GM12878 (cell line): ENCODE measurements at regions not wholly inside any gene's neighbourhood (a gene's known extent, or its start where the extent isn't known, plus 50 kb on each side); places are given as distances from the start of the nearest gene placed in this dataset.

Experiments used
- ATAC-seq: fragments of 200-7000 bp; cut with Tn5 transposase; 3 replicates; pipeline ENCODE4 v1.9.1; 2020; ENCODE audit warnings: mild to moderate bottlenecking, moderate library complexity
- BruUV-seq: library from RNA; stranded (reverse); fragments of 400-500 nt; replicated peaks from 2 replicates; lab custom pipeline; 2021; lab: Mats Ljungman, UMichigan
- CTCF ChIA-PET: fragments of 300-600 bp; sonication (Branson Sonifier 250); formaldehyde crosslinking; extraction: SDS; loops from one replicate; lab custom pipeline; 2021; ENCODE audit warnings: inconsistent platforms; lab: Yijun Ruan, JAX
- POLR2A ChIA-PET: fragments of 350-600 bp; formaldehyde crosslinking; extraction: SDS; loops from one replicate; lab custom pipeline; 2021; ENCODE audit warnings: inconsistent platforms; lab: Charles Lee
- RAD21 ChIA-PET: fragments of 300-600 bp; sonication (Branson Sonifier 250); formaldehyde crosslinking; loops from one replicate; lab custom pipeline; 2023; ENCODE audit warnings: antibody characterized with exemption; ENCODE audit not compliant: unreplicated experiment; lab: Charles Lee
- SMC1A ChIA-PET: fragments of 300-600 bp; sonication (Branson Sonifier 250); formaldehyde crosslinking; loops from one replicate; lab custom pipeline; 2023; ENCODE audit not compliant: unreplicated experiment, uncharacterized antibody; lab: Charles Lee
- DNase-seq: peaks from one replicate; pipeline ENCODE4 v3.0.0-alpha.2; 2011; ENCODE audit warnings: low read depth, low spot score
- FAIRE-seq: peaks from 3 replicates; lab custom pipeline; 2011; peaks lifted over from hg19 to GRCh38; lab: Jason Lieb, UNC
- H2AFZ ChIP-seq: 2 replicates; pipeline ENCODE4 v1.6.0; 2011; ENCODE audit warnings: low read depth, low read length, control low read depth; ENCODE audit not compliant: control insufficient read depth
- H3K27ac ChIP-seq: 2 replicates; pipeline ENCODE4 v1.5.1; 2011; ENCODE audit warnings: control low read depth; ENCODE audit not compliant: control insufficient read depth, insufficient read depth
- H3K27me3 ChIP-seq, 2 experiments: replicated peaks in 1 of 2; 2 replicates each; pipeline versions ENCODE4 v1.6.0 to v1.6.1; 2011; ENCODE audit warnings: low read length in 1 of 2; ENCODE audit not compliant: control insufficient read depth in 2 of 2, insufficient read depth in 2 of 2
- H3K36me3 ChIP-seq, 2 experiments: 2 replicates each; pipeline ENCODE4 v1.5.1; 2011; ENCODE audit warnings: low read length in 1 of 2; ENCODE audit not compliant: control insufficient read depth in 2 of 2, insufficient read depth in 2 of 2
- H3K4me1 ChIP-seq: 2 replicates; pipeline ENCODE4 v1.6.1; 2011; ENCODE audit warnings: mild to moderate bottlenecking, low read length, moderate library complexity, mixed read lengths; ENCODE audit not compliant: control insufficient read depth, insufficient read depth
- H3K4me2 ChIP-seq: 2 replicates; pipeline ENCODE4 v1.6.0; 2011; ENCODE audit warnings: control low read depth; ENCODE audit not compliant: control insufficient read depth, insufficient read depth
- H3K4me3 ChIP-seq: fragments of 200-600 bp; sonication (generic); 2 replicates; pipeline ENCODE4 v1.5.1; 2016
- H3K79me2 ChIP-seq: 2 replicates; pipeline ENCODE4 v1.6.0; 2011; ENCODE audit warnings: low read length; ENCODE audit not compliant: control insufficient read depth, insufficient read depth
- H3K9ac ChIP-seq: 2 replicates; pipeline ENCODE4 v1.8.0; 2011; ENCODE audit warnings: low read length, control low read depth, mixed read lengths; ENCODE audit not compliant: control insufficient read depth, insufficient read depth
- H3K9me3 ChIP-seq: replicated peaks from 3 replicates; pipeline ENCODE4 v1.5.1; 2011; ENCODE audit warnings: mild to moderate bottlenecking, low read length; ENCODE audit not compliant: control insufficient read depth, insufficient read depth
- H4K20me1 ChIP-seq: 2 replicates; pipeline ENCODE4 v1.6.0; 2011; ENCODE audit not compliant: control insufficient read depth, insufficient read depth
- CHD1 ChIP-seq: IDR thresholded peaks from 2 replicates; pipeline ENCODE4 v1.6.1; 2012; ENCODE audit warnings: low read depth, low read length, improper control_type of control experiment
- E2F4 ChIP-seq: IDR thresholded peaks from 2 replicates; pipeline ENCODE4 v1.6.1; 2012; ENCODE audit warnings: low read depth, low read length, improper control_type of control experiment
- EGR1 ChIP-seq, 2 experiments: IDR thresholded peaks; 1 replicate in 1 of 2; 2 replicates in 1 of 2; pipeline ENCODE4 v1.6.1; 2011 to 2012; ENCODE audit warnings: low read depth in 2 of 2, low read length in 2 of 2, borderline replicate concordance in 1 of 2, mild to moderate bottlenecking in 1 of 2, moderate library complexity in 1 of 2
- ELK1 ChIP-seq: IDR thresholded peaks from 2 replicates; pipeline ENCODE4 v1.6.1; 2012; ENCODE audit warnings: low read depth, low read length, improper control_type of control experiment
- HDAC2 ChIP-seq: fragments of 200-600 bp; sonication (generic); IDR thresholded peaks from 2 replicates; pipeline ENCODE4 v1.6.1; 2017
- NFIC ChIP-seq: IDR thresholded peaks from 2 replicates; pipeline ENCODE4 v1.6.1; 2012; ENCODE audit warnings: low read depth, mild to moderate bottlenecking, inconsistent platforms, low read length, moderate library complexity
- PML ChIP-seq: IDR thresholded peaks from 2 replicates; pipeline ENCODE4 v1.6.1; 2012; ENCODE audit warnings: low read length, inconsistent platforms
- POU2F2 ChIP-seq: IDR thresholded peaks from 3 replicates; pipeline ENCODE4 v1.6.1; 2011; ENCODE audit warnings: low read depth, mild to moderate bottlenecking, low read length, borderline replicate concordance
- RFX5 ChIP-seq: IDR thresholded peaks from 2 replicates; pipeline ENCODE4 v1.6.1; 2011; ENCODE audit warnings: low read depth, low read length, improper control_type of control experiment
- SKIL ChIP-seq: fragments of 450-650 bp; IDR thresholded peaks from 2 replicates; pipeline ENCODE4 v1.6.1; 2017; ENCODE audit warnings: mild to moderate bottlenecking, low read depth, inconsistent platforms; ENCODE audit not compliant: poor library complexity, severe bottlenecking
- TCF12 ChIP-seq: IDR thresholded peaks from 2 replicates; pipeline ENCODE4 v1.6.1; 2011; ENCODE audit warnings: low read depth, mild to moderate bottlenecking, low read length
- WGBS: methylation state at CpG from one replicate; pipeline ENCODE4 v1.1.6; 2016; ENCODE audit warnings: low lambda C conversion rate; ENCODE audit not compliant: insufficient replicate concordance, insufficient coverage; ENCODE audit errors: missing lambda C conversion rate; 5-methylcytosine and 5-hydroxymethylcytosine counted together
- in situ Hi-C: fragments of 300-500 bp; cut with MboI; formaldehyde crosslinking; loops from 9 replicates; pipeline ENCODE4 v1.14.3; 2018; ENCODE audit warnings: mixed read lengths
- intact Hi-C: fragments of 100-400 bp; cut with micrococcal nuclease; formaldehyde crosslinking; loops from one replicate; pipeline ENCODE4 v1.14.2; 2022; ENCODE audit not compliant: unreplicated experiment

- WGBS, result 71% methylated on average over 3 of the region's 3 CpGs
- no peak overlapping the region for H3K9ac ChIP-seq
- ATAC-seq (no peak), DNase-seq (no peak), FAIRE-seq (no peak)
- H3K27ac ChIP-seq, result no peak overlapping the region
- RAD21 ChIA-PET, result no interaction called here
- intact Hi-C loops, result no loop called here
- H3K4me2 ChIP-seq, result no peak overlapping the region
- H3K36me3 ChIP-seq, result no peaks in the 10 kb centered on the region
- SMC1A ChIA-PET, result no interaction called here
- CTCF ChIA-PET, result interaction anchor here (1.4 kb wide), 1 partner anchor 465 kb away, joined by 3 read pairs; no protein-coding TSS in a partner anchor
- TF ChIP-seq SKIL (no peak), NFIC (no peak)
- no peaks in the 10 kb centered on the region for H3K4me1 ChIP-seq
- H3K27me3 ChIP-seq, result no peaks in the 10 kb centered on the region
- BruUV-seq, result no TSS peak
- POLR2A ChIA-PET, result no interaction called here
- H4K20me1 ChIP-seq, result no peaks in the 10 kb centered on the region
- H3K79me2 ChIP-seq, result no peaks in the 10 kb centered on the region
- in situ Hi-C loops, result no loop called here
- no peak overlapping the region for H3K4me3 ChIP-seq
- H2AFZ ChIP-seq, result no peak overlapping the region
- H3K9me3 ChIP-seq, result no peaks in the 10 kb centered on the region
Measured at GRCh38 chr9:86859056-86859455, 88.2 kb downstream of the GAS1 start.

- ChIA-PET CTCF (interaction anchor here (0.9 to 1.4 kb wide), 2 partner anchors 444 to 466 kb away, joined by 3 read pairs; no protein-coding TSS in a partner anchor), POLR2A (no interaction called here), SMC1A (no interaction called here), RAD21 (no interaction called here)
- H3K9ac ChIP-seq, result no peak overlapping the region
- BruUV-seq, result no TSS peak
- no peak overlapping the region for H3K4me3 ChIP-seq
- 4% methylated on average over 1 of the region's 1 CpG for WGBS
- H3K79me2 ChIP-seq, result no peaks in the 10 kb centered on the region
- ATAC-seq (no peak), FAIRE-seq (no peak), DNase-seq (no peak)
- no peaks in the 10 kb centered on the region for H3K4me1 ChIP-seq
- no peaks in the 10 kb centered on the region for H3K9me3 ChIP-seq
- H4K20me1 ChIP-seq, result no peaks in the 10 kb centered on the region
- H3K36me3 ChIP-seq, result no peaks in the 10 kb centered on the region
- H3K4me2 ChIP-seq, result no peak overlapping the region
- H3K27me3 ChIP-seq, result no peaks in the 10 kb centered on the region
- H2AFZ ChIP-seq, result no peak overlapping the region
- in situ Hi-C loops, result no loop called here
- intact Hi-C loops, result no loop called here
- TF ChIP-seq ELK1 (no peak), RFX5 (no peak), HDAC2 (no peak), PML (no peak), TCF12 (no peak), POU2F2 (no peak), E2F4 (no peak), EGR1 (IDR thresholded peaks at IDR 0.05; ENCODE audit: borderline replicate concordance in 1 of 2, low read depth in 2 of 2, low read length in 2 of 2) (no peak), CHD1 (no peak)
- TF ChIP-seq, all 136 proteins: peak for 0
- no peak overlapping the region for H3K27ac ChIP-seq
Measured at GRCh38 chr9:86858009-86858408, 89.3 kb downstream of the GAS1 start.
